Inflammatory macrophage (primary cell): ENCODE measurements at regions not wholly inside any gene's neighbourhood (a gene's known extent, or its start where the extent isn't known, plus 50 kb on each side); places are given as distances from the start of the nearest gene placed in this dataset.

Experiments used
- DNase-seq, 2 donors: peaks; one replicate each; pipeline ENCODE4 v3.0.0-alpha.2; 2020 to 2022

GRCh38 chr16:87163637-87164036 is 153.6 kb downstream of the C16orf95 start:
- no peak for DNase-seq

GRCh38 chr16:87165151-87165550 is 152.0 kb downstream of the C16orf95 start:
- no peak for DNase-seq

GRCh38 chr16:87165885-87166284 is 151.3 kb downstream of the C16orf95 start:
- no peak for DNase-seq

- no peak for DNase-seq
These were observed 150.9 kb downstream of the C16orf95 start for GRCh38 chr16:87166321-87166720.

GRCh38 chr16:87166934-87167333 is 150.3 kb downstream of the C16orf95 start:
- DNase-seq, result no peak

GRCh38 chr16:87169509-87169995 is 147.6 kb downstream of the C16orf95 start:
- no peak for DNase-seq

- DNase-seq, result no peak
These were observed 146.9 kb downstream of the C16orf95 start for GRCh38 chr16:87170310-87170709.

- DNase-seq, result no peak
These were observed 145.5 kb downstream of the C16orf95 start for GRCh38 chr16:87171723-87172122.

- DNase-seq, result no peak
These were observed 144.6 kb downstream of the C16orf95 start for GRCh38 chr16:87172632-87173031.

- no peak for DNase-seq
These were observed 143.8 kb downstream of the C16orf95 start for GRCh38 chr16:87173294-87173893.

GRCh38 chr16:87174061-87174460 is 143.1 kb downstream of the C16orf95 start:
- no peak for DNase-seq

GRCh38 chr16:87176735-87177134 is 140.5 kb downstream of the C16orf95 start:
- DNase-seq, result no peak

- no peak for DNase-seq
These were observed 139.5 kb downstream of the C16orf95 start for GRCh38 chr16:87177673-87178072.

GRCh38 chr16:87178177-87178863 is 138.9 kb downstream of the C16orf95 start:
- no peak for DNase-seq

- DNase-seq, result no peak
These were observed 138.2 kb downstream of the C16orf95 start for GRCh38 chr16:87178977-87179376.

- DNase-seq, result no peak
These were observed 137.1 kb downstream of the C16orf95 start for GRCh38 chr16:87180069-87180468.

- DNase-seq, result no peak
These were observed 134.4 kb downstream of the C16orf95 start for GRCh38 chr16:87182759-87183158.

GRCh38 chr16:87183647-87184046 is 133.5 kb downstream of the C16orf95 start:
- no peak for DNase-seq

GRCh38 chr16:87185308-87185707 is 131.9 kb downstream of the C16orf95 start:
- no peak for DNase-seq

GRCh38 chr16:87185983-87186382 is 131.2 kb downstream of the C16orf95 start:
- no peak for DNase-seq

GRCh38 chr16:87186446-87186845 is 130.7 kb downstream of the C16orf95 start:
- no peak for DNase-seq

GRCh38 chr16:87186876-87187533 is 130.2 kb downstream of the C16orf95 start:
- no peak for DNase-seq

GRCh38 chr16:87188104-87188503 is 129.1 kb downstream of the C16orf95 start:
- no peak for DNase-seq

GRCh38 chr16:87189426-87189825 is 127.8 kb downstream of the C16orf95 start:
- DNase-seq, result no peak
